Stomach (tissue), 4 donors: ENCODE measurements at regions not wholly inside any gene's neighbourhood (a gene's known extent, or its start where the extent isn't known, plus 50 kb on each side); places are given as distances from the start of the nearest gene placed in this dataset.

Experiments used
- CTCF ChIP-seq, 7 experiments: fragments of 450-650 bp in 4 of 7; fragments of 200-600 bp in 3 of 7; sonication (generic) in 3 of 7; IDR thresholded peaks; one replicate each; pipeline ENCODE4 v1.5.1; 2016 to 2019; ENCODE audit warnings: antibody characterized with exemption in 7 of 7, control low read depth in 2 of 7, mild to moderate bottlenecking in 1 of 7
- EP300 ChIP-seq: sonication (generic); formaldehyde crosslinking; IDR thresholded peaks from one replicate; pipeline ENCODE4 v1.6.1; 2017; ENCODE audit warnings: antibody characterized with exemption

- no peak for TF ChIP-seq CTCF (IDR thresholded peaks at IDR 0.05)
- no peak for TF ChIP-seq EP300
Observed at GRCh38 chr1:189726806-189727205, 750.9 kb downstream of the BRINP3 start.
